Parathyroid adenoma (tissue), 2 donors: ENCODE measurements at regions not wholly inside any gene's neighbourhood (a gene's known extent, or its start where the extent isn't known, plus 50 kb on each side); places are given as distances from the start of the nearest gene placed in this dataset.

ENCODE experiments used
- H2AFZ ChIP-seq: fragments of 300-600 bp; sonication (generic); one replicate; pipeline ENCODE4 v1.7.0; 2017; ENCODE audit warnings: antibody characterized with exemption, mild to moderate bottlenecking
- H3K27ac ChIP-seq: fragments of 300-600 bp; sonication (generic); one replicate; pipeline ENCODE4 v1.7.0; 2017
- H3K27me3 ChIP-seq: fragments of 300-600 bp; sonication (generic); one replicate; pipeline ENCODE4 v1.7.0; 2017; ENCODE audit warnings: low read length; ENCODE audit not compliant: control insufficient read depth, insufficient read depth
- H3K36me3 ChIP-seq: fragments of 300-600 bp; sonication (generic); one replicate; pipeline ENCODE4 v1.7.0; 2017; ENCODE audit warnings: low read length; ENCODE audit not compliant: control insufficient read depth, insufficient read depth
- H3K4me1 ChIP-seq: fragments of 300-600 bp; sonication (generic); one replicate; pipeline ENCODE4 v1.7.0; 2017; ENCODE audit warnings: control low read depth
- H3K4me2 ChIP-seq: fragments of 300-600 bp; sonication (generic); one replicate; pipeline ENCODE4 v1.7.0; 2017; ENCODE audit warnings: low read length
- H3K4me3 ChIP-seq: fragments of 300-600 bp; sonication (generic); one replicate; pipeline ENCODE4 v1.7.0; 2017; ENCODE audit warnings: low read depth, low read length
- H3K79me2 ChIP-seq: fragments of 300-600 bp; sonication (generic); one replicate; pipeline ENCODE4 v1.7.0; 2017; ENCODE audit warnings: control low read depth
- H3K9ac ChIP-seq: fragments of 300-600 bp; sonication (generic); one replicate; pipeline ENCODE4 v1.7.0; 2017; ENCODE audit warnings: mild to moderate bottlenecking
- H3K9me3 ChIP-seq: fragments of 300-600 bp; sonication (generic); one replicate; pipeline ENCODE4 v1.7.0; 2017; ENCODE audit warnings: low read length; ENCODE audit not compliant: control insufficient read depth
- TF ChIP-seq, protein P1 (sequence below): fragments of 300-600 bp; sonication (generic); IDR thresholded peaks from one replicate; pipeline ENCODE4 v1.7.0; 2017; ENCODE audit warnings: antibody characterized with exemption, mild to moderate bottlenecking
- donor health status: primary hyperparathyroidism.

DNA sequence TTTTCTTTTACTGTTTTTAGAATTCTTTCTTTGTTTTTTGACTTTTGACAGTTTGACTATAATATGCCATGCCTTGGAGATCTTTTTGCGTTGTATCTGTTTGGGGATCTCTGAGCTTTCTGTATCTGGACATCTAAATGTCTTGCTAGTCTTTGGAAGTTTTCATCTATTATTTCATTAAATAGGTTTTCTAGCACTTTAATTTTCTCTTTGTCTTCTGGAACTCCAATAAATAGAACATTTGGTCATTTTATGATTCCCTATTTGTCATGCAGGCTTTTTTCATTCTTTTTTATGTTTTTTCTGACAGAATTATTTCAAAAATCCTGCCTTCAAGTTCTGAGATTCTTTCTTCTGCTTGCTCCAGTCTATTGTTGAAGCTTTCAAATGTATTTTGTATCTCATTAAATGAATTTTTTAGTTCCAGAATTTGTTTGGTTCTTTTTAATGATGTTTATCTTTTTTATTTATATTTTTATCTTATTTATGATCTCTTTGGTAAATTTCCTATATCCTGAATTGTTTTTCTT is 201.4 kb downstream of the CHD9NB start:
- no peak overlapping the region for H2AFZ ChIP-seq
- TF ChIP-seq, protein P1, sequence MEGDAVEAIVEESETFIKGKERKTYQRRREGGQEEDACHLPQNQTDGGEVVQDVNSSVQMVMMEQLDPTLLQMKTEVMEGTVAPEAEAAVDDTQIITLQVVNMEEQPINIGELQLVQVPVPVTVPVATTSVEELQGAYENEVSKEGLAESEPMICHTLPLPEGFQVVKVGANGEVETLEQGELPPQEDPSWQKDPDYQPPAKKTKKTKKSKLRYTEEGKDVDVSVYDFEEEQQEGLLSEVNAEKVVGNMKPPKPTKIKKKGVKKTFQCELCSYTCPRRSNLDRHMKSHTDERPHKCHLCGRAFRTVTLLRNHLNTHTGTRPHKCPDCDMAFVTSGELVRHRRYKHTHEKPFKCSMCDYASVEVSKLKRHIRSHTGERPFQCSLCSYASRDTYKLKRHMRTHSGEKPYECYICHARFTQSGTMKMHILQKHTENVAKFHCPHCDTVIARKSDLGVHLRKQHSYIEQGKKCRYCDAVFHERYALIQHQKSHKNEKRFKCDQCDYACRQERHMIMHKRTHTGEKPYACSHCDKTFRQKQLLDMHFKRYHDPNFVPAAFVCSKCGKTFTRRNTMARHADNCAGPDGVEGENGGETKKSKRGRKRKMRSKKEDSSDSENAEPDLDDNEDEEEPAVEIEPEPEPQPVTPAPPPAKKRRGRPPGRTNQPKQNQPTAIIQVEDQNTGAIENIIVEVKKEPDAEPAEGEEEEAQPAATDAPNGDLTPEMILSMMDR = no peak
- H3K4me2 ChIP-seq = no peak overlapping the region
- H3K9ac ChIP-seq = no peak overlapping the region
- H3K4me3 ChIP-seq = no peak overlapping the region
- no peaks in the 10 kb centered on the region for H3K36me3 ChIP-seq
- no peaks in the 10 kb centered on the region for H3K9me3 ChIP-seq
- H3K27me3 ChIP-seq = no peaks in the 10 kb centered on the region
- H3K79me2 ChIP-seq = no peaks in the 10 kb centered on the region
- no peak overlapping the region for H3K27ac ChIP-seq
- H3K4me1 ChIP-seq = no peaks in the 10 kb centered on the region

DNA sequence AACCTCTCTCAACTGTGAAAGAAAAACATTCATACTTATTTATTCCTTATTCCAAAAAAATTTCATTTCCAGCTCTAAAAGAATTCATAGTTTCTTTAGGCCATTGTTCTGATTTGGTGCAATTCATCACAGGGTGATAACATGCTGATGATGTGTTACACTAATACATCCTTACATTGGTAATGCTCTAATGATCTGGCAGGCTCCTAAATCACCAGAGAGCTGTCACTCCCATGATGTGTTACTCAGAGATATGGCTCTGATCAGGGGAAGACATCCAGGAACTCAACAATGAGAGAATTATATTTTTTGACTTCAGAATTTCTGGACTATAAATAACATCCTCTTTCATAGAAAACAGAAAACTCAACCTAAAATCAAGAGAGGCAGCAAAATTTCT is 209.3 kb downstream of the CHD9NB start:
- H3K4me3 ChIP-seq = no peak overlapping the region
- no peak overlapping the region for H3K4me2 ChIP-seq
- no peak overlapping the region for H3K27ac ChIP-seq
- TF ChIP-seq, protein P1 = no peak
- H2AFZ ChIP-seq = no peak overlapping the region
- H3K4me1 ChIP-seq = no peaks in the 10 kb centered on the region
- H3K79me2 ChIP-seq = no peaks in the 10 kb centered on the region
- H3K9ac ChIP-seq = no peak overlapping the region
- no peaks in the 10 kb centered on the region for H3K9me3 ChIP-seq
- no peaks in the 10 kb centered on the region for H3K27me3 ChIP-seq
- H3K36me3 ChIP-seq = no peaks in the 10 kb centered on the region

DNA sequence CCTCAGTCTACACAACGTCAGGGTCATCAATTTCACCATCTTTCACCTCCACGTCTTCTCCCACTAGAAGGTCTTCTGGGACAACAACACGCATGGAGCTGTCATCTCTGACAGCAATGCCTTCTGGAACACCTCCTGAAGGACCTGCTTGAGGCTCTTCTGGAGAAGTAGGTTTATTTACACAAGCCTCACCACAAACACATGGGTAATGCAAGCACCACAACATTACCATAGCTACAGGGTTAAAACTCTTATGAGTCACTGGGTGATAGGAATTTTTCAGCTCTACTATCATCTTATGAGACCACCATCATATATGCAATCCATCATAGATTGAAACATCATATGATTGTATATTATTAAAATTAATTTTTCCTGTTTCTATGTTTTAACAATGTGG is 215.4 kb downstream of the CHD9NB start:
- no peak overlapping the region for H3K27ac ChIP-seq
- no peaks in the 10 kb centered on the region for H3K27me3 ChIP-seq
- no peak overlapping the region for H3K4me3 ChIP-seq
- H3K79me2 ChIP-seq = no peaks in the 10 kb centered on the region
- no peak overlapping the region for H2AFZ ChIP-seq
- TF ChIP-seq, protein P1 = no peak
- H3K4me2 ChIP-seq = no peak overlapping the region
- no peaks in the 10 kb centered on the region for H3K4me1 ChIP-seq
- H3K9me3 ChIP-seq = no peaks in the 10 kb centered on the region
- no peaks in the 10 kb centered on the region for H3K36me3 ChIP-seq
- H3K9ac ChIP-seq = no peak overlapping the region

DNA sequence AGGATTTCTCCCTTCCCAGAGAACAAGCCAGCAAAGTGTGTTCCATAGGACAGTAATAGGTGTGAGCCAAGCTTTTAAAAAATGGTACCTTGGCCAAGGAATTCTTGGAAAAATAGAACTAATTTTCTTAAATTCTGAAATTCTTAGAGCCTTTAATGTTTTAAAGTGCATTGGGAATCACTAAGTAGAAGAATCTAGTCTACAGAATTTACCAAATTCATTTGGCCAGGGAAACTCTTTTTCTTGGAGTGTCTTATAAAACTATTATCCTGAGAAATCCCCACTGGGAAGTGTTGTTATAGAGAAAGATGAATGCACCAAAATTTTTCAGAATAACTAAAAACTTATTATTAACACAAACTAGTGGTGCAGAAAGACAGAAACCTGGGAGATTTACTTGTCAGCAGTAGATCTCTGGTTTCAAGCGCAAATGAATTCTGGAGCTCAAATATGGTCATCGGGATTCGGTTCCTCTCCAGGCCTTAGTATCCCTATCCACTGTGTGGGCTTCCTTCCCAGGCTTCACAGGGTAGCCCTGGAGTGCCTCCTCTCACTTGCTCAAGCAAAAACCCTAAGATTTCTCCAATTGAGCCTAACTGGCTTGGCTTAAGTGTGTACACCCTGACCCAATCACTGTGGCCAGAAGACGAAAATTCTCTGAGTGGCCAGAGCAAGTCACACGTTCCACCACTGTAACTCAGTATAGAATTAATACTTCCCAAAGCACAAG is 217.8 kb downstream of the CHD9NB start:
- no peaks in the 10 kb centered on the region for H3K4me1 ChIP-seq
- H3K79me2 ChIP-seq = no peaks in the 10 kb centered on the region
- H2AFZ ChIP-seq = no peak overlapping the region
- no peak overlapping the region for H3K27ac ChIP-seq
- no peaks in the 10 kb centered on the region for H3K36me3 ChIP-seq
- H3K4me3 ChIP-seq = no peak overlapping the region
- H3K4me2 ChIP-seq = no peak overlapping the region
- H3K9me3 ChIP-seq = no peaks in the 10 kb centered on the region
- TF ChIP-seq, protein P1 = no peak
- no peaks in the 10 kb centered on the region for H3K27me3 ChIP-seq
- H3K9ac ChIP-seq = no peak overlapping the region

DNA sequence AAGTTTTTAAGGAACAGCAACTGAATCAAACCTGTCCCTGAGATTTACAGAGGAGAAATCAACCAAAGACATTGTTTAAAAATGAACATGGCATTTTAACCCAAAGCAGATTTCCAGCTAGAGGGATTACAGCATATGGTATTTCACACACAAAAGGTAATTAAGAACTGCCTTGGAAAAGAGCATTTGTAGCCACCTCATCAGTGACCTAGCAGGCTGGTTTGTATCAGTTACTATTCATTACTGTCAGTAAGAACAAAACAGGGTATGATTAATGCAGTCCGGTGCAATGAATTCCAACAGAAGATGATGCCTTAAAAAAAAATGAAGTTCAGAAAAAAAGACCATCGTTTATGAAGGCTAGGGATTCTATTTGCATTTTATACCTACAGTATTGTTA is 219.9 kb downstream of the CHD9NB start:
- Histone ChIP-seq H3K4me1 (no peaks in the 10 kb centered on the region), H3K9me3 (no peaks in the 10 kb centered on the region), H3K4me3 (no peak overlapping the region), H3K36me3 (no peaks in the 10 kb centered on the region), H3K4me2 (no peak overlapping the region), H3K27me3 (no peaks in the 10 kb centered on the region), H3K9ac (no peak overlapping the region), H2AFZ (no peak overlapping the region), H3K79me2 (no peaks in the 10 kb centered on the region), H3K27ac (no peak overlapping the region)
- TF ChIP-seq, protein P1 = no peak
